KBM-7 (cell line): ENCODE measurements at regions not wholly inside any gene's neighbourhood (a gene's known extent, or its start where the extent isn't known, plus 50 kb on each side); places are given as distances from the start of the nearest gene placed in this dataset.
"Not testable (repeated sequence)": the region's sequence is repeated elsewhere in the genome, so short reads cannot be mapped to it uniquely, and the experiment has no call there.

Experiments
- DNase-seq: peaks from one replicate; pipeline ENCODE4 v3.0.0-alpha.2; 2015
- in situ Hi-C: fragments of 300-500 bp; cut with MboI; formaldehyde crosslinking; loops from 2 replicates; pipeline ENCODE4 v1.14.3; 2020; ENCODE audit warnings: low sequenced_read_pairs, low pct_unique_long_range_greater_than_20kb, mixed read lengths

GRCh38 chr12:31906557-31907301 is 52.5 kb upstream of the RESF1 start:
- in situ Hi-C loops: no loop called here
- peak; percentile 97 for DNase-seq

- in situ Hi-C loops: no loop called here
- no peak for DNase-seq
Measured at GRCh38 chr12:31903025-31903424, 56.2 kb upstream of the RESF1 start.

GRCh38 chr12:31900271-31900670 is 58.9 kb upstream of the RESF1 start:
- in situ Hi-C loops: no loop called here
- peak; percentile 91 for DNase-seq

- no peak for DNase-seq
- in situ Hi-C loops: loop anchor here (25.0 kb wide), 1 partner anchor 212 kb away; no protein-coding TSS in a partner anchor
Measured at GRCh38 chr12:31899109-31899508, 60.1 kb upstream of the RESF1 start.

GRCh38 chr12:31897781-31898503 is 61.3 kb upstream of the RESF1 start:
- peak; percentile 89 for DNase-seq
- in situ Hi-C loops: loop anchor here (25.0 kb wide), 1 partner anchor 211 kb away; no protein-coding TSS in a partner anchor

GRCh38 chr12:31897092-31897491 is 62.1 kb upstream of the RESF1 start:
- in situ Hi-C loops: loop anchor here (25.0 kb wide), 1 partner anchor 210 kb away; no protein-coding TSS in a partner anchor
- not testable (repeated sequence) for DNase-seq

GRCh38 chr12:31896514-31897039 is 62.6 kb upstream of the RESF1 start:
- in situ Hi-C loops: loop anchor here (25.0 kb wide), 1 partner anchor 209 kb away; no protein-coding TSS in a partner anchor
- DNase-seq: peak; percentile 100

GRCh38 chr12:31895449-31896150 is 63.6 kb upstream of the RESF1 start:
- no peak for DNase-seq
- in situ Hi-C loops: loop anchor here (25.0 kb wide), 1 partner anchor 208 kb away; no protein-coding TSS in a partner anchor

GRCh38 chr12:31890295-31891285 is 68.6 kb upstream of the RESF1 start:
- in situ Hi-C loops: loop anchor here (25.0 kb wide), 1 partner anchor 203 kb away; no protein-coding TSS in a partner anchor
- peak; percentile 55 for DNase-seq

GRCh38 chr12:31887109-31887811 is 72.0 kb upstream of the RESF1 start:
- peak; percentile 38 for DNase-seq
- in situ Hi-C loops: loop anchor here (25.0 kb wide), 1 partner anchor 200 kb away; no protein-coding TSS in a partner anchor

GRCh38 chr12:31882682-31883081 is 76.5 kb upstream of the RESF1 start:
- in situ Hi-C loops: loop anchor here (25.0 kb wide), 1 partner anchor 195 kb away; no protein-coding TSS in a partner anchor
- DNase-seq: not testable (repeated sequence)

- no peak for DNase-seq
- in situ Hi-C loops: loop anchor here (25.0 kb wide), 1 partner anchor 193 kb away; no protein-coding TSS in a partner anchor
Measured at GRCh38 chr12:31880340-31880739, 78.9 kb upstream of the RESF1 start.

- in situ Hi-C loops: loop anchor here (25.0 kb wide), 1 partner anchor 191 kb away; no protein-coding TSS in a partner anchor
- DNase-seq: no peak
Measured at GRCh38 chr12:31877884-31878283, 81.3 kb upstream of the RESF1 start.

GRCh38 chr12:31876568-31877424 is 82.4 kb upstream of the RESF1 start:
- peak; percentile 91 for DNase-seq
- in situ Hi-C loops: loop anchor here (25.0 kb wide), 1 partner anchor 189 kb away; no protein-coding TSS in a partner anchor

- in situ Hi-C loops: loop anchor here (25.0 kb wide), 1 partner anchor 188 kb away; no protein-coding TSS in a partner anchor
Measured at GRCh38 chr12:31875609-31875964, 83.6 kb upstream of the RESF1 start.

GRCh38 chr12:31874961-31875608 is 84.1 kb upstream of the RESF1 start:
- peak; percentile 90 for DNase-seq
- in situ Hi-C loops: loop anchor here (25.0 kb wide), 1 partner anchor 188 kb away; no protein-coding TSS in a partner anchor

More at GRCh38 chr12:31875609-31875964, 83.6 kb upstream of the RESF1 start:
- no peak for DNase-seq
